ENCODE measurements at regions not wholly inside any gene's neighbourhood (a gene's known extent, or its start where the extent isn't known, plus 50 kb on each side); places are given as distances from the start of the nearest gene placed in this dataset.
"Not testable (repeated sequence)": the region's sequence is repeated elsewhere in the genome, so short reads cannot be mapped to it uniquely, and the experiment has no call there.

GRCh38 chr20:56735084-56735642, 106.1 kb downstream of the TFAP2C start:
- TF ChIP-seq JUND (IDR thresholded peaks at IDR 0.05; ENCODE audit: low read depth) = peak; percentile 93; the same call in 1 of the 2 replicates
- in situ Hi-C loops (cut with HindIII; ENCODE audit: low pct_unique_long_range_greater_than_20kb, low sequenced_read_pairs) = no loop called here
- peak; percentile 41 to 97 for DNase-seq (ENCODE audit: low read depth in 1 of 2, low spot score in 1 of 2)

- DNase-seq (ENCODE audit: low read depth in 1 of 2, low spot score in 1 of 2) = peak in 1 of 2 experiments; percentile 80
- TF ChIP-seq JUND (IDR thresholded peaks at IDR 0.05; ENCODE audit: low read depth) = no peak
- in situ Hi-C loops (cut with HindIII; ENCODE audit: low pct_unique_long_range_greater_than_20kb, low sequenced_read_pairs) = no loop called here
These were observed 107.3 kb downstream of the TFAP2C start for GRCh38 chr20:56736285-56736857.

- in situ Hi-C loops (cut with HindIII; ENCODE audit: low pct_unique_long_range_greater_than_20kb, low sequenced_read_pairs); DNase-seq (ENCODE audit: low read depth in 1 of 2, low spot score in 1 of 2): not testable (repeated sequence)
These were observed 115.3 kb downstream of the TFAP2C start for GRCh38 chr20:56744325-56744821.

GRCh38 chr20:56748476-56749377, 119.6 kb downstream of the TFAP2C start:
- TF ChIP-seq JUND (IDR thresholded peaks at IDR 0.05; ENCODE audit: low read depth) = no peak
- peak in 1 of 2 experiments; percentile 83 for DNase-seq (ENCODE audit: low read depth in 1 of 2, low spot score in 1 of 2)
- in situ Hi-C loops (cut with HindIII; ENCODE audit: low pct_unique_long_range_greater_than_20kb, low sequenced_read_pairs) = no loop called here

GRCh38 chr20:56750430-56750829, 121.3 kb downstream of the TFAP2C start:
- peak in 1 of 2 experiments; percentile 74 for DNase-seq (ENCODE audit: low read depth in 1 of 2, low spot score in 1 of 2)
- TF ChIP-seq JUND (IDR thresholded peaks at IDR 0.05; ENCODE audit: low read depth) = no peak
- in situ Hi-C loops (cut with HindIII; ENCODE audit: low pct_unique_long_range_greater_than_20kb, low sequenced_read_pairs) = no loop called here

GRCh38 chr20:56752274-56752673, 123.2 kb downstream of the TFAP2C start:
- DNase-seq (ENCODE audit: low read depth in 1 of 2, low spot score in 1 of 2) = peak in 1 of 2 experiments; percentile 73
- no peak for TF ChIP-seq JUND (IDR thresholded peaks at IDR 0.05; ENCODE audit: low read depth)
- in situ Hi-C loops (cut with HindIII; ENCODE audit: low pct_unique_long_range_greater_than_20kb, low sequenced_read_pairs) = no loop called here

GRCh38 chr20:56755201-56755600, 126.1 kb downstream of the TFAP2C start:
- in situ Hi-C loops (cut with HindIII; ENCODE audit: low pct_unique_long_range_greater_than_20kb, low sequenced_read_pairs) = no loop called here
- DNase-seq (ENCODE audit: low read depth in 1 of 2, low spot score in 1 of 2) = no peak
- no peak for TF ChIP-seq JUND (IDR thresholded peaks at IDR 0.05; ENCODE audit: low read depth)

GRCh38 chr20:56756658-56757057, 127.6 kb downstream of the TFAP2C start:
- in situ Hi-C loops (cut with HindIII; ENCODE audit: low pct_unique_long_range_greater_than_20kb, low sequenced_read_pairs); DNase-seq (ENCODE audit: low read depth in 1 of 2, low spot score in 1 of 2): not testable (repeated sequence)

- peak; percentile 97; the same call in 1 of the 2 replicates for TF ChIP-seq JUND (IDR thresholded peaks at IDR 0.05; ENCODE audit: low read depth)
These were observed 129.6 kb downstream of the TFAP2C start for GRCh38 chr20:56758706-56759105.

GRCh38 chr20:56759741-56760278, 130.7 kb downstream of the TFAP2C start:
- in situ Hi-C loops (cut with HindIII; ENCODE audit: low pct_unique_long_range_greater_than_20kb, low sequenced_read_pairs) = no loop called here
- TF ChIP-seq JUND (IDR thresholded peaks at IDR 0.05; ENCODE audit: low read depth) = no peak
- no peak for DNase-seq (ENCODE audit: low read depth in 1 of 2, low spot score in 1 of 2)

More at GRCh38 chr20:56758706-56759105, 129.6 kb downstream of the TFAP2C start:
- peak in 1 of 2 experiments; percentile 96 for DNase-seq (ENCODE audit: low read depth in 1 of 2, low spot score in 1 of 2)
- in situ Hi-C loops (cut with HindIII; ENCODE audit: low pct_unique_long_range_greater_than_20kb, low sequenced_read_pairs) = no loop called here

GRCh38 chr20:56760610-56761009, 131.5 kb downstream of the TFAP2C start:
- DNase-seq (ENCODE audit: low read depth in 1 of 2, low spot score in 1 of 2) = no peak
- no peak for TF ChIP-seq JUND (IDR thresholded peaks at IDR 0.05; ENCODE audit: low read depth)
- in situ Hi-C loops (cut with HindIII; ENCODE audit: low pct_unique_long_range_greater_than_20kb, low sequenced_read_pairs) = no loop called here

GRCh38 chr20:56761393-56761792, 132.3 kb downstream of the TFAP2C start:
- in situ Hi-C loops (cut with HindIII; ENCODE audit: low pct_unique_long_range_greater_than_20kb, low sequenced_read_pairs) = no loop called here
- no peak for TF ChIP-seq JUND (IDR thresholded peaks at IDR 0.05; ENCODE audit: low read depth)
- no peak for DNase-seq (ENCODE audit: low read depth in 1 of 2, low spot score in 1 of 2)
